ENCODE measurements at regions not wholly inside any gene's neighbourhood (a gene's known extent, or its start where the extent isn't known, plus 50 kb on each side); places are given as distances from the start of the nearest gene placed in this dataset.
A peak's percentile ranks its signal among the peaks of the same experiment; 100 is the strongest.

DNA sequence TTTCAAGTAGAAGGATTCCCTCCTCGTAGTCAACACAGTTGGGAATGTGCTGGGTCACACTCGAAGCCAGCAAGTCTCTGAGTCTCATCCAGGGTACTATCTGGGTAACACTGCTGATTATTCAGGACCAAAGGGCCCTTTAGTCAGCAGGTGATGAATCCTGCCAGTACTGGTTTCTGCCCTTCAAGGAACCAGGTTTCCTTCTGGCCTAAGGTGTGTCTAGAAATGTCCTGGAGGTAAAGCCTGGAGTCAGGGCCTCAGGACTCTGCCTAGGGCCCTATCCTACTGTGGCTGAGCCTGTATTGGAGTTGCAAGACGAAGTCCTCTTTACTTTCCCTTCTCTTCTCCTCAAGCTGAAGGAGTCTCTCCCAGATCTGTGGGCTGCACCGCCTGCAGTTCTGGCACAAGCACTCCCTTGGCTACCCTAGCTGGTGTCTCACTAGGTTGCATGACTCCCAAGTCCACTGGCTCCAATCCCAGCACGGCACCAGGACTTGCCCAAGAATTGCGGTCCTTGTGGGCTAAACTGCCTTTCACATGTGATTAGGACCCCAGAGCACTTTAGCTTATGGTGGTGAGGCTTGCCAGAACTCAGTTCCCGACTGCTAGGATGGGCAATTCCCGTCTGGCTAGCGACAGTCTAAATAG, 193.7 kb upstream of the PDE3A start:
- TF ChIP-seq, protein P1, sequence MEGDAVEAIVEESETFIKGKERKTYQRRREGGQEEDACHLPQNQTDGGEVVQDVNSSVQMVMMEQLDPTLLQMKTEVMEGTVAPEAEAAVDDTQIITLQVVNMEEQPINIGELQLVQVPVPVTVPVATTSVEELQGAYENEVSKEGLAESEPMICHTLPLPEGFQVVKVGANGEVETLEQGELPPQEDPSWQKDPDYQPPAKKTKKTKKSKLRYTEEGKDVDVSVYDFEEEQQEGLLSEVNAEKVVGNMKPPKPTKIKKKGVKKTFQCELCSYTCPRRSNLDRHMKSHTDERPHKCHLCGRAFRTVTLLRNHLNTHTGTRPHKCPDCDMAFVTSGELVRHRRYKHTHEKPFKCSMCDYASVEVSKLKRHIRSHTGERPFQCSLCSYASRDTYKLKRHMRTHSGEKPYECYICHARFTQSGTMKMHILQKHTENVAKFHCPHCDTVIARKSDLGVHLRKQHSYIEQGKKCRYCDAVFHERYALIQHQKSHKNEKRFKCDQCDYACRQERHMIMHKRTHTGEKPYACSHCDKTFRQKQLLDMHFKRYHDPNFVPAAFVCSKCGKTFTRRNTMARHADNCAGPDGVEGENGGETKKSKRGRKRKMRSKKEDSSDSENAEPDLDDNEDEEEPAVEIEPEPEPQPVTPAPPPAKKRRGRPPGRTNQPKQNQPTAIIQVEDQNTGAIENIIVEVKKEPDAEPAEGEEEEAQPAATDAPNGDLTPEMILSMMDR (IDR thresholded peaks at IDR 0.05): no peak
- no peak for DNase-seq

DNA sequence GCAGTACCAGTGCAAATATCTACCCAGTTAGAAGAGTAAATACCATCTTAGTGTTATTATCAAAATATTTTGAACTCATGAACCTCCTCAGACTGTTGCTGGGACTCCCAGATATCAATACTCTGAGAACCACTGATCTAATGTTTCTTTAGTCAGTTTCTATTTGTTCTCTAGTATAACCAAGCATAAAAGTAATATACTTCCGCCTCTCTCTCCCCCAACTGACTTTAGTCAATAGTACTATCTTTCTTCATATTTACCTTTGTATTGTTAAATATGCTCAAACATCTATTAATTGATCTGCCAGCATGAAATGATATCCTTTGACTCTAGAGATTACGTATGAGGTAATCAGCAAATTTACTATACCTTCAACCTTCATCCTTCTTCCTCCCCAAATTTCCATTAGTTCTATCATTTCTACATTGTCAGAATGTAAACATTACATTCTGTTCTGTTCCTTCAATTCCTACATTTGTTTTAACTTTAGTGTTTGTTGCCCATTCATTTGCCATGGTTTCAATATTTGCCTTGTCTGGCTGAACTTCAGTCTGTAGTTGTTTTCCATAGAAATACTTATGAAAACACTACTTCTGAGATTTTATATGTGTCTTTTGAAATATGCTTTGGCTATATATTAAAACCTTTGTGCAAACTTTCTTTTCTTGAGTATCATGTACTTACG, 192.5 kb upstream of the PDE3A start:
- TF ChIP-seq, protein P1 (IDR thresholded peaks at IDR 0.05): no peak
- Histone ChIP-seq H3K9me3 (no peaks in the 10 kb centered on the region), H3K27me3 (no peaks in the 10 kb centered on the region), H3K27ac (no peak overlapping the region), H3K4me3 (no peak overlapping the region), H3K4me1 (no peaks in the 10 kb centered on the region), H3K36me3 (no peaks in the 10 kb centered on the region)
- no peak for DNase-seq
- intact Hi-C loops (cut with DNase I; ENCODE audit: low total_unique reads): no loop called here

More for the DNA sequence above, 193.7 kb upstream of the PDE3A start:
- no peak overlapping the region for H3K27ac ChIP-seq
- no peaks in the 10 kb centered on the region for H3K36me3 ChIP-seq
- H3K9me3 ChIP-seq: no peaks in the 10 kb centered on the region
- no peaks in the 10 kb centered on the region for H3K27me3 ChIP-seq
- intact Hi-C loops (cut with DNase I; ENCODE audit: low total_unique reads): no loop called here
- H3K4me1 ChIP-seq: no peaks in the 10 kb centered on the region
- no peak overlapping the region for H3K4me3 ChIP-seq

DNA sequence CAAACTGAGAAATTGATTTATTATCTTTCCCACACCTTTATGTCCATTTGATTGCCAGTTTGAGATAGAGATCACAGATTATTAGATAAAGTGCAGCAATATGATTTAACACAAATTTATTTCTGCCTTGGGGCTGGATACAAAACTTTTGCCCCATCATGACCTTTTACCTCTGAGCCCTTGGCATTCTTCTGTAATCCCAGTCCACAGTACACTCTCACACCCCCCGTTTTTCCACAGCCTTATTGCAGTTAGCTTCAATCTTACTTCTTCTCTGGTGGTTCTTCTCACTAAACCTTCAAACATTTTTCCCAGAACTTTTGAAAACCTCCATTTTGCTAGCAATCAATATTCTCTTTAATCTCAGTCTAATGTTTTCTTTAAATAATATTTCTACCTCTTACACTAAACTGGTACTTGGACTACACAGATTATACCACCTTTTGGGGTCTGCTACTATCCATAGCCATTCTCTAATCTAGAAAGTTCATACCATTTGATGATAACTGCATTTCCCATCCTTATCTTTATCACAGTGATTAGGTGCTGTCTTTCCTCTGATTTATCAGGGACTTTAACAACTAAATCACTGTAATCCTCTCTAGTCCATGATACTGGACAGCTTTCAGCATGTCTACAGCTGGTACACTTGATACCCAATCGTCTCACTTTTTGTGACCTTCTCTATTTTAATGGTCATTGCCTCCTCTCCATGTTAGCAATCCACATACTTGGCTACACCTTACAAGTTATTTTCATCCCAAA, 186.7 kb upstream of the PDE3A start:
- Histone ChIP-seq H3K4me3 (no peak overlapping the region), H3K27me3 (no peaks in the 10 kb centered on the region), H3K27ac (no peak overlapping the region), H3K36me3 (no peaks in the 10 kb centered on the region), H3K4me1 (peaks cover 0 to 13% (median 0%) of the 10 kb centered on the region in 4 donors), H3K9me3 (no peaks in the 10 kb centered on the region)
- DNase-seq: no peak
- TF ChIP-seq, protein P1 (IDR thresholded peaks at IDR 0.05): no peak
- intact Hi-C loops (cut with DNase I; ENCODE audit: low total_unique reads): no loop called here

DNA sequence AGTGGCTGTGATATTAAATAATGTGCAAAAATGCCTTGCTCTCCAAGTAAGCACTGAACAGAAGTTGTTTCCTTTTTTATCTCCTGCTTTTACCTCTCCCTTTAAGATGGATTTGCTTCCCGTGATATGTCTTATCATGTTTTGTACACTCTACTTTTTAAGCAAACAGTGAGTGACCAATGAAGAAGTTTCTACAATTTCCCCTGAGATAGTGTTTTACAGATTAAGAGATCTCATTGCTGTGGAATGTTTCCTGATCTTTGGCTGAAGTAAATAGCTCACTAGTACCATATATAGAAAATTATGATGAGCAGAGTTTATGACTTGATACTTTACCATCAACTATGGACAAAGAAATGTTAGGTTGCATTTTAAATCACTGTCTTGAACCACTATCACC, 184.8 kb upstream of the PDE3A start:
- Histone ChIP-seq H3K4me3 (no peak overlapping the region), H3K36me3 (no peaks in the 10 kb centered on the region), H3K27me3 (no peaks in the 10 kb centered on the region), H3K4me1 (peaks cover 0 to 29% (median 1%) of the 10 kb centered on the region in 4 donors), H3K9me3 (no peaks in the 10 kb centered on the region), H3K27ac (peak overlapping the region in 1 of 2 donors; percentile 20)
- TF ChIP-seq, protein P1 (IDR thresholded peaks at IDR 0.05): no peak
- intact Hi-C loops (cut with DNase I; ENCODE audit: low total_unique reads): no loop called here
- no peak for DNase-seq

DNA sequence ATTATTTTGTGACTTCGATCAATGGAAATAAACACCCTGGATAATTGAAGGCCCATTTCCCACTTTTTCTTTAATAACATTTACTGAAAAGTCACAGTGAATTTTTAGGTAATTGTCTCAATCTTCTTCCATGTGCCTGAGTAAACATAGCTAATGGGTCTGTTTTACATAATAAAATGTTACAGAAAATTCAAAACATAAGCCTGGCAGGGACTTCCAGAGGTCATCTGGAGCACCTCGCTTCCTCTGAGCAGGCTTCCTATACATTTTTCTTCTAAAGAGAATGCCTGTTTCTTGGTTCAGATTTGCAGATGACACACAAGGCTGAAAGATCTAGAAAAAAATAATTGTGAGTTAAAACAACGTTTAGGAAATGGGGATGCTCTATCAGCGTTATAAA, 183.8 kb upstream of the PDE3A start:
- no peak for DNase-seq
- Histone ChIP-seq H3K9me3 (no peaks in the 10 kb centered on the region), H3K4me3 (no peak overlapping the region), H3K27ac (no peak overlapping the region), H3K4me1 (peaks cover 0 to 29% (median 1%) of the 10 kb centered on the region in 4 donors), H3K36me3 (no peaks in the 10 kb centered on the region), H3K27me3 (no peaks in the 10 kb centered on the region)
- TF ChIP-seq, protein P1 (IDR thresholded peaks at IDR 0.05): no peak
- intact Hi-C loops (cut with DNase I; ENCODE audit: low total_unique reads): no loop called here
